ENCODE measurements at regions not wholly inside any gene's neighbourhood (a gene's known extent, or its start where the extent isn't known, plus 50 kb on each side); places are given as distances from the start of the nearest gene placed in this dataset.

DNA sequence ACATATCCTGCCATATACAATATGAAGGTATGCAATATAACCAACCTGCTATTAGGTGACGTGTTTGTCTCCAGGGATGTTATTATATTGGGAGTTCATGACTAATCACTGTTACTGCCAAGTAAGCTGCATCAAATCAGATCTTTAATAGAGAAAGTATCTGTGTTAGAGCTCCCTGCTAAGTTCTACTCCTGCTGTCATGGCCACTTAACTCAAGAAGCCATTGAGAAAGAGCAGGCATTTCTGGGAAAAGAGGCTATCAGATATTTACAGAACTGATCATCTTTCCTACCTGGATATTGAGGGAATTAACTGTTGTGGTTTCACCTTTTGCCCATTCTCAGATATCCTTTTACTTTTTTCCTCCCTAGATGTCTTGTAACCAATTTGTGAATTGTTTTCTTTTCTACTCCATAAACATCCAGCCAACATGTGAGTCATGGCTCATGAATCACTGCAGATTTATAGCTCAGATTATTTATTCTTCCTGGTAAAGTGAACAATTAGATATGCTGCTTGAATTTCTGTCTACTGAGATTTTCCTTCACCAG, 634.8 kb upstream of the FAM174A start:
- Mint-ChIP-seq H3K4me1 (ENCODE audit: low read depth) (no peaks in the 10 kb centered on the region), H3K36me3 (no peaks in the 10 kb centered on the region), H3K9me3 (ENCODE audit: low read depth) (peaks cover 5% of the 10 kb centered on the region), H3K27ac (no peak overlapping the region), H3K4me3 (no peak overlapping the region), H3K27me3 (no peaks in the 10 kb centered on the region)

DNA sequence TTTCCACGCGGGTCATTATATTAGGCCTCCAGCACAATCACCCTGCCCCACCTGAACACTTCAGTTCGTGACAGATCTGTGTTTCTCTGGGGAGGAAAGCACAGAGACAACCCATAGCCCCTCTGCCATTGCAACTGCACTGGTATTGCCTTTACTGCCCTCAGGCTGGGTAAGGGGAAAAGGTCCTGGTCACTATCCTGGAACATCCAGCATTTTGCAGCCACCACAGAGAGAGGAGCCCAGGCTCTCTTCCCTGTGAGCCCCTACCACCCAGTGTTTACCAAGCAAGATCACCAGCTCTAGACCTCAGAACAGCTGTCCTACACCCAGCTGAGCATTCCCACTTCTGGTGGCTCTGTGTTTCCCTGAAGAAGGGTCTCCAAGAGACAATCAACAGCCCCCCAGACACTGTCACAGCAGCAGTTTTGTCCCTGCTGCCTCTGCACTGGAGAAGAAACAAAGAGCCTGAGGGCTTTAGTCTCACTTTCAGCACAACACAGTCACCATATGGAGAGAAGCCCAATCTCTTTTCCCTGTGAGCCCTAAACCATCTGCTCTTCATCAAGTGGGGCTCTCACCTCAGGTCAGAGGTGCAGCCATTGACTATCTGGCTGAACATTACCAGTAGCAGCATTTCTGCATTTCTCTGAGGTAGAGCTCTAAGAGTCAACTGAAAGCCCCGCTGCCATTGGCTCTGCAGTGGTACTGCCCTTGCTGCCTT, 655.2 kb upstream of the FAM174A start:
- H3K4me1 Mint-ChIP-seq (ENCODE audit: low read depth), result no peaks in the 10 kb centered on the region
- no peak overlapping the region for H3K4me3 Mint-ChIP-seq
- H3K36me3 Mint-ChIP-seq, result no peaks in the 10 kb centered on the region
- no peaks in the 10 kb centered on the region for H3K27me3 Mint-ChIP-seq
- no peak overlapping the region for H3K27ac Mint-ChIP-seq
- H3K9me3 Mint-ChIP-seq (ENCODE audit: low read depth), result peaks cover 4% of the 10 kb centered on the region

DNA sequence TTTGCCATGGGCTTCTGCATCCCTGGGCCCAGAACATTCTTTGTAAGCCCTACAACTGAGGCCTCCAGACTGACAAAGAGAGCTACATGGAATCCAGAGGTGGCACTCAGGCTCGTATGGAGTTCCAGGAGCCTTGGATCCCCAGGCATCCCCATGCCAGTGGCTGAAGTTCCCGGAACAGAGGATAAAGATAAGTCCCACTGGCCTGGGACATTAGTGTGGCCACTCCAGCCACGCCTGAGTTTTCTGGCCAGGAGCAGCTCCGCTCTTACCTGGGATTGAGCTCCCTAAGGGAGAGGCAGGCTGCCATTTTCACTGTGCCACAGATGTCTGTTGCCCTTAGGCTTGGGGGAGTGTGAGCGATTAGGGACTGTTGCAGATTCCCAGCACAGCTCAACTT, 656.3 kb upstream of the FAM174A start:
- Mint-ChIP-seq H3K4me3 (no peak overlapping the region), H3K27ac (no peak overlapping the region), H3K4me1 (ENCODE audit: low read depth) (no peaks in the 10 kb centered on the region), H3K36me3 (no peaks in the 10 kb centered on the region), H3K9me3 (ENCODE audit: low read depth) (peaks cover 4% of the 10 kb centered on the region), H3K27me3 (no peaks in the 10 kb centered on the region)

DNA sequence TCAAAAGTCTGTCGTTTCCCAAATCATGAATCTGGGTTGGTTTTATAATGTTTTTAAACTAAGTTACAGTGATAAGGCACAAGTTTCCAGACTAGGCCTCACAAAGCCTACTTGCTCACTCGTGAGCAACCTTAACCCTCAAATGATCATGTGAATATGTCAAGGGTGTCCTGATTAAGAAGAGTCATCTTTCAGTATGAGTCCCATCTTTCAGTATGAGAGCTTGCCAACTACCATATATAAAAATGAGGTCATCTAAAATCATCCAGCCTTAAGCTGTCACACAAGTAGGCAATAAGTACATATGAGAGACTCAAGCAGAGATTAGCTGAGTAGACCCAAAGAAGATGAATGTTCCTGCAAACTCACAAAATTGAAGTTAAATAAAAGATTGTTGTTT, 668.4 kb upstream of the FAM174A start:
- no peaks in the 10 kb centered on the region for H3K4me1 Mint-ChIP-seq (ENCODE audit: low read depth)
- no peak overlapping the region for H3K4me3 Mint-ChIP-seq
- no peak overlapping the region for H3K27ac Mint-ChIP-seq
- no peaks in the 10 kb centered on the region for H3K36me3 Mint-ChIP-seq
- peaks cover 5% of the 10 kb centered on the region for H3K9me3 Mint-ChIP-seq (ENCODE audit: low read depth)
- no peaks in the 10 kb centered on the region for H3K27me3 Mint-ChIP-seq

DNA sequence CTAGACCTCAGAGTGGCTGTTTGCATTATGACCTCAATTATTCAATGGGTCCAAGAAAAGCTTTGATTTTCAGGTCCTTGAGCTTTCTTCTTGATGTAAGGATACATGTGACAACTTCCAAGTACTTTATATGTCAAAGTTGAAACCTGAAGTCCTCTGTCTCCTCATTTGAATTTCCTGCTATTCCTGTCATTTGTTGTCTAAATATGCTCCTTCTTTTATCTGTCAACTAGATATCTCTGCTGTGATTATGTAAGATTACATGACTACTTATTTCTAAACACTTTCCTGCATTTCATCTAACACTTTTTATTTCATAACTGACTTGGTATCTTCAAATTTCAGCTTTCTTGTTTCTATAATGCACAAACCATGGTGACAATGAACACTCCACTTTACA, 670.0 kb upstream of the FAM174A start:
- peaks cover 5% of the 10 kb centered on the region for H3K9me3 Mint-ChIP-seq (ENCODE audit: low read depth)
- H3K4me1 Mint-ChIP-seq (ENCODE audit: low read depth), result no peaks in the 10 kb centered on the region

DNA sequence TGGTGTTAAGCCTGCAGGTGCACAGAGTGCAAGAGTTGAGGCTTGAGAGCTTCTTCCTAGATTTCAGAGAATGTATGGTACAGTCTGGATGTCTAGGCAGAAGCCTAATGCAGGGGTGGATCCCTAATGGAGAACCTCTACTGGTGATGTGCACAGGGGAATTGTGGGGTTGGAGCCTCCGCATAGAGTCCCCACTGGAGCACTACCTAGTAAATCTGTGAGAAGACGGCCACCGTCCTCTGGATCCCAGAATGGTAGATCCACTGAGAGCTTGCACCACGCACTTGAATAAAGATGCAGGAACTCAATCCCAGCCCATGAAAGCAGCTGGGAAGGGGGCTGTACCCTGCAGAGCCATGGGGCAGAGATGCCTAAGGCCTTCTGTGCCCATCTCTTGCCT, 699.4 kb upstream of the FAM174A start:
- Mint-ChIP-seq H3K27ac (no peak overlapping the region), H3K36me3 (no peaks in the 10 kb centered on the region), H3K4me3 (no peak overlapping the region), H3K27me3 (no peaks in the 10 kb centered on the region), H3K4me1 (ENCODE audit: low read depth) (no peaks in the 10 kb centered on the region), H3K9me3 (ENCODE audit: low read depth) (no peaks in the 10 kb centered on the region)

More for the DNA sequence above, 670.0 kb upstream of the FAM174A start:
- Mint-ChIP-seq H3K27ac (no peak overlapping the region), H3K36me3 (no peaks in the 10 kb centered on the region), H3K4me3 (no peak overlapping the region), H3K27me3 (no peaks in the 10 kb centered on the region)

DNA sequence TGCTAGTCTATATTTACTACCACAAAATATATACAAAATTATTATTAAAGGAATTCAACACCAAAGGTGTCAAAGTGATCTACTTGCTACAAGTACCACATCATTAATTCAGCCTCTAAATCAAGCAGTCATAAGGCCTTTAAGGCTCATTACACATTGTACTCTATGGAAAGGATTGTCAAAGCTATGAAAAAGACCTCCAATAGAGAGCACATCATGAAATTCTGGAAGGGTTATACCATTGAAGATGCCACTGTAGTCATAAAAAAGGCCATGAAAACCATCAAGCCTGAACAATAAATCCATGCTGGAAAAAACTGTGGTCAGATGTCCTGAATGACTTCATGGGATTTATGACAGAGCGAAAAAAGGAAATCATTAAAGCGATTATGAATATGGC, 708.0 kb upstream of the FAM174A start:
- no peaks in the 10 kb centered on the region for H3K9me3 Mint-ChIP-seq (ENCODE audit: low read depth)
- no peaks in the 10 kb centered on the region for H3K27me3 Mint-ChIP-seq
- no peak overlapping the region for H3K4me3 Mint-ChIP-seq
- H3K36me3 Mint-ChIP-seq, result no peaks in the 10 kb centered on the region
- H3K4me1 Mint-ChIP-seq (ENCODE audit: low read depth), result no peaks in the 10 kb centered on the region
- H3K27ac Mint-ChIP-seq, result no peak overlapping the region

DNA sequence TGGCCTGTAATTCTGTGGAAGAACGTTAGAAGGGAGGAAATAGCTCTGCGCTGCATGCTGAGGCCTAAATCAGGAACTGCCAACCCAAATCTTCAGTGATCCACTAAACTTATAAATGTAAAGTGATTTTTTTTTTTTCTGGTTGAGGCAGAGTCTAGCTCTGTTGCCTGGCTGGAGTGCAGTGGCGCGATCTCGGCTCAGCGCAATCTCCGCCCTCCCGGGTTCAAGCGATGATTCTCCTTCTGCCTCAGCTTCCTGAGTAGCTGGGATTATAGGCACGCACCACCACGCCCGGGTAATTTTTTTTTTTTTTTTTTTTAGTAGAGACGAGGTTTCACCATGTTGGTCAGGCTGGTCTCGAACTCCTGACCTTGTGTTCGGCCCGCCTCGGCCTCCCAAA, 717.4 kb upstream of the FAM174A start:
- Mint-ChIP-seq H3K4me1 (ENCODE audit: low read depth) (no peaks in the 10 kb centered on the region), H3K27ac (no peak overlapping the region), H3K36me3 (no peaks in the 10 kb centered on the region), H3K27me3 (no peaks in the 10 kb centered on the region), H3K4me3 (no peak overlapping the region), H3K9me3 (ENCODE audit: low read depth) (no peaks in the 10 kb centered on the region)

DNA sequence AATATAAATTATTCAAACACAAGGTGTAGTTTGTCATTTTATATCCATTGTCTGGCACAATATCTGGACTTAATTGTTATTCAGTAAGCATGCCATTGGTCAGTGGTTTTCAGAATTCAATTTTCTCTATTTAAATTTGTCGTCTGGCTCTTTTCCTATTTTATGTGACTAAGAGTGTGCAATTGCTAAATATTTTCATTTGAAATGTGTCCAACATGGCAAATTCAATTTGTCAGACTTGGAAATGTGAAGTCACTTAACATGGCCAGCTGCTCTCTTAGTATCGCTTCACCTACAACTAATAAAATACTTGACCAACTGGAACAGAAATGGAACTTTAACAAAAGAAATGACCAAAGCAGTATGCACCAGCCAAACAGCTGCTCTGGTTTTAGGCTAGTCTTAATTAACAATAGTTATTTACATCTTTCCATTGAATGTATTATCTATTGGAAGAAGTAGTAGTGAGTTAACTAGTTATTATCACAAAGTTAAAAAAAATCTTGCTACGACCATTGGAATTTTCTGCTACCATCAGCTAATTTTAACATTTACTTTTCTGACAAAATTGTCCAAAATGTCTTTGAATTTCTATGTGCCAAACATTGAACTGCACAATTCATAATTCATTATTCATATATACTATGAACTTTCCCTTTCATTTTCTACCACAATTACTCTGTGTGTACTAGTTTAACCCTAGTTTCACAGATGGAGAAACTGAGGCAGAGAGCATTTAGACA, 720.7 kb upstream of the FAM174A start:
- Mint-ChIP-seq H3K4me1 (ENCODE audit: low read depth) (no peaks in the 10 kb centered on the region), H3K9me3 (ENCODE audit: low read depth) (no peaks in the 10 kb centered on the region), H3K36me3 (no peaks in the 10 kb centered on the region), H3K27ac (no peak overlapping the region), H3K27me3 (no peaks in the 10 kb centered on the region), H3K4me3 (no peak overlapping the region)

DNA sequence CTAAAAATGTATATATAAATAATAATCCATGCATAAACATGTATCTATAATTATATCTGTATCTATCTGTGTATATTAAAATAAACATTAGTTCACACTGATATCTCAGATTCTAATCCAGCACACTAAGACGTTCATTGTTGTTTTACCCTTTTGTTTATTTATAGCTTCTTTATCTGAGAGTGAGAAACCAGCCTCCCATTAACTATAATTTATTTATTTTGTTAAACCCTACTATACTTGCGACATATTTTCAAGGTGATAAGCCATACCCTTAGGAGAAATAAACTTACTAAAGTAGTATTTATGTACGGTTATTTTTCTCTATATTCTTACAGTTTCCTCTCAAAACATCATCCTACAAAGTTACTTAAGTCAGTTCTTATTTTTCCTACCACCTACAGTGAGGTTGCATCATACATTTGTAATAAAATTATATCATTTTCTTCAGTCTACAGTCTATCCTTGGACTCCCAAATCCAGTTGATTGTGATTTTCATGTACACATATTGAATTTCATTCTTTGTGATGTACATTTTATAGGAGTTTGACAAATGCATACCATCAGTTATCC, 726.4 kb upstream of the FAM174A start:
- no peak overlapping the region for H3K4me3 Mint-ChIP-seq
- H3K27ac Mint-ChIP-seq, result no peak overlapping the region
- no peaks in the 10 kb centered on the region for H3K27me3 Mint-ChIP-seq
- H3K9me3 Mint-ChIP-seq (ENCODE audit: low read depth), result peaks cover 4% of the 10 kb centered on the region
- H3K4me1 Mint-ChIP-seq (ENCODE audit: low read depth), result no peaks in the 10 kb centered on the region
- no peaks in the 10 kb centered on the region for H3K36me3 Mint-ChIP-seq

DNA sequence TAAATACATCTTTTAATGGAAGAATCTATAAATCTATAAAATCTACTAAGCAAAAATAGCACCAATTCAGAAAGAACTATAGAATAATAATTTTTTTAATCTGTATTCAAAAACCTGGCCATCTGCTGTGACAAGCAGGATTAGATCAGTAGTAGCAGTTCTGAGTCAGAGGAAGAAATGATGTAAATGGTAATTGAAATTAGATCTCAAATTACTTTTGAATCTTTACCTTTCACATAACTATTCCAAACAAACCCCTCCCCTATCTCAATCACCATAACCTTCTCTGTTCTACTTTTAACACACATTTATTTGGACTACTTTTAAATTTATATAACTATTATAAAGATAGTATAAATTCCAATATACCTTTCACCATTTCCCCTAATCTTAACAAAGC, 727.8 kb upstream of the FAM174A start:
- Mint-ChIP-seq H3K4me1 (ENCODE audit: low read depth) (no peaks in the 10 kb centered on the region), H3K36me3 (no peaks in the 10 kb centered on the region), H3K27me3 (no peaks in the 10 kb centered on the region)

DNA sequence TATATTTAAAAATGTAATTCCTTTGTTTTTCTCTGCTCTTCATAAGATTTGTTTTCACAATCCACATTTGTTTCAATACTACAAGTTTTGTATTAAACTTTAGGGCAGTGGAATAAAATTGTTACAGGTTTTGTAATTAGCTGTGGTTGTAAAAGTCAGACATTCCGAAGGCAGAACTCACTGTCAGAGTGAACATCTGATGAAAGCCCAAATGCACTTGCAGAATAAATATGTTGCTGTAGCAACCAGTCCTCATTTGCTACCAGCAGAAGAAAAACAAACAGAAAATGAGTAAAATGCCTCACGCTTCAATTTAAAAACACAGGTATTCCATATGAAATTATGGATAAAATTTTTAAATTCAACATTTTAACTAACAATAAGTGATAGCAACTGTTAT, 740.1 kb upstream of the FAM174A start:
- Mint-ChIP-seq H3K36me3 (no peaks in the 10 kb centered on the region), H3K27ac (no peak overlapping the region), H3K9me3 (ENCODE audit: low read depth) (no peaks in the 10 kb centered on the region), H3K4me3 (no peak overlapping the region), H3K27me3 (no peaks in the 10 kb centered on the region), H3K4me1 (ENCODE audit: low read depth) (no peaks in the 10 kb centered on the region)

More for the DNA sequence above, 727.8 kb upstream of the FAM174A start:
- Mint-ChIP-seq H3K27ac (no peak overlapping the region), H3K9me3 (ENCODE audit: low read depth) (peaks cover 4% of the 10 kb centered on the region), H3K4me3 (no peak overlapping the region)

DNA sequence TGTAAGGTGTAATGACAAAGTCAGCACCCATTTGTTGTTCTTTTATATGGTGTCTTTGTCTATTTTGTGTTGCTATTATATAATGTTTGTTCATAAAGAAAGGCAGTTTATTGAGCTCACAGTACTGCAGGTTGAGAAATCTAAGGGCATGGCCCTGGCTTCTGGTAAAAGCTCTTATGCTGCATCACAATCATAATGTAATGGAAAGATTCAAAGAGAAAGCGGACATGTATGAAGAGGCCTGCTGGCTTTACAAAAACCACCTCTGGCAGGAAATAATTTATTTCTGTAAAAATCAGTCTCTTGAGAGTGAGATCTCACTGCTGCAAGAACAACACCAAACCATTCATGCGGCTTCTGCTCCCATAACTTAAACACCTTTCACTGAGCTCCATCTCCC, 746.7 kb upstream of the FAM174A start:
- Mint-ChIP-seq H3K4me3 (no peak overlapping the region), H3K9me3 (ENCODE audit: low read depth) (no peaks in the 10 kb centered on the region), H3K27me3 (no peaks in the 10 kb centered on the region), H3K36me3 (no peaks in the 10 kb centered on the region), H3K4me1 (ENCODE audit: low read depth) (no peaks in the 10 kb centered on the region), H3K27ac (no peak overlapping the region)

DNA sequence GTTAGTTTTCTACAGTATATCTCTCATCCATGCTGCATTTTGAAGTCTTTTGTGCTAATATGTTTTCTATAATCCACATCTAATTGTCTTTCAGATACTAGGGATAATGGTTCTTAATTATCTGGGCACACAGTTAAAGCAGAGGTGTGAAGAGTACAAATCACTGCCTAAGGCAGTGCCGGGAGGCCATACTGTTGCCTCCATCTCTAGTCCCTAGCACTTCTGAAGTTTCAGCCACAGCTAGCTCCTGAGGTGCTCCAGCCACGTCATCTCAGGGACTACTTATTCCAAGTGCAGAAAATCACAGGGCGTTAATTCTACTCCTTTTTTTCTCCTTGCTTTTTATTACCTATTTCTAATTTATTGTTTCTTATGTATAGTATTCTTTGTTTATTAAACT, 760.0 kb upstream of the FAM174A start:
- Mint-ChIP-seq H3K27me3 (no peaks in the 10 kb centered on the region), H3K27ac (no peak overlapping the region), H3K4me1 (ENCODE audit: low read depth) (no peaks in the 10 kb centered on the region), H3K9me3 (ENCODE audit: low read depth) (no peaks in the 10 kb centered on the region), H3K4me3 (no peak overlapping the region), H3K36me3 (no peaks in the 10 kb centered on the region)

DNA sequence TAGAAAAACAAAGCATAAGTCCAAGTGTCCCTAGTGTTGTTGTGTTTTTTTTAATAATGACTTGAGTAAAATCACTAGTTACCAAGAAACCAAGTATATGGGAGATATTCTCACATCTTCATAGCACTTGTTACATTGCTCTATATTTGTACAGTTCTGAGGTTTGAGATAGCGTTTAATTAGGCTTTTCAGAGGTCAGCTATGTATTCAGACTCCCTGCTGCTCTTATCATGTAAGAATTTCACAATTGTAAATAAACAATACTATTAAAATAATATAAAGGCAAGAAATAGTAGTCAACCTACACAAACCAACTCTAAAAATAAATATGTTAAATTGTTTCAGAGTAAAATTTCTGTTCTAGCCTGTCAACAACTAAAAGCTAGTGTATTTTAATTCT, 761.9 kb upstream of the FAM174A start:
- Mint-ChIP-seq H3K27me3 (no peaks in the 10 kb centered on the region), H3K9me3 (ENCODE audit: low read depth) (peaks cover 8% of the 10 kb centered on the region), H3K4me3 (no peak overlapping the region), H3K4me1 (ENCODE audit: low read depth) (no peaks in the 10 kb centered on the region), H3K36me3 (no peaks in the 10 kb centered on the region), H3K27ac (no peak overlapping the region)
